NCI-H2196 (cell line): ENCODE measurements at regions not wholly inside any gene's neighbourhood (a gene's known extent, or its start where the extent isn't known, plus 50 kb on each side); places are given as distances from the start of the nearest gene placed in this dataset.

Source experiments
- DNase-seq: peaks from one replicate; lab custom pipeline; 2025; ENCODE audit not compliant: unreplicated experiment; lab: John Stamatoyannopoulos, UW

DNA sequence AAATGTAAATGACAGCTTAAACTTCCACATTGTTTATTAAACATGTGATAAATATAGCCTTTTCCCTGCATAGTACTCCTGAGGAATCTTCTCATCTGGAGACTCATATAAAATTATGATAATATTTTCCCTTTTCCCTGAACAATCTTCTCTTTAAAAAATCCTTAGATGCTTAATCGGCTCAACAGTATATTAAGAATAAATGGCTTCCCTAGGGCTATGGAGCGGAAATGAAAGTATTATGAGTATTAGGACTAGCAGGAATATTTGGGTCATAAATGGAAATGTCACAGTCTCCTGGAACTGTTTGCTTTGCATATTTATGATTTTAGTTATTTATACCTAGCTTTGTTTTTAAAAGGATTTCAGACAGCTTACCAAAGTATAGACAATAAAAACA, 200.7 kb upstream of the PDE5A start:
- DNase-seq = no peak

DNA sequence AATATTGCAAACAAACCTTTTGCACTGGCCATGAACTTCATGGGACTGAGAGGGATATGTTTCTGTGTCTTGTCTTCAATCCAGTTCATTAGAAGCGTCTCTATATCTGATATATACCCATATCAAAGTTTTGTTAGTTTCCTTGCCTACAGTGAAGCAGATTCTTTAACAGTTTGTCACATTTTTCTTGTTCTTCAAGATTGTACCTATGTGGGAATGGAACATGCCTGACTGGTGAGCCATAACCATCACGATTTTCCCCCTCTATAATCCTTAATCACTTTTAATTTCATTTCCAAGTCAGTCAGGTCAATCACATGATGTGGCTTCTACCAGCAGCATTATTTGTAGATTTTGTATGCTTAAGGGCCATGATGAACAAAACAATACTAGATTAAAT, 197.1 kb upstream of the PDE5A start:
- no peak for DNase-seq

GRCh38 chr4:119823891-119824290, 195.3 kb upstream of the PDE5A start:
- DNase-seq = no peak

GRCh38 chr4:119823045-119823444, 194.4 kb upstream of the PDE5A start:
- no peak for DNase-seq

- DNase-seq = no peak
These were observed 187.9 kb upstream of the PDE5A start for GRCh38 chr4:119816473-119816872.

DNA sequence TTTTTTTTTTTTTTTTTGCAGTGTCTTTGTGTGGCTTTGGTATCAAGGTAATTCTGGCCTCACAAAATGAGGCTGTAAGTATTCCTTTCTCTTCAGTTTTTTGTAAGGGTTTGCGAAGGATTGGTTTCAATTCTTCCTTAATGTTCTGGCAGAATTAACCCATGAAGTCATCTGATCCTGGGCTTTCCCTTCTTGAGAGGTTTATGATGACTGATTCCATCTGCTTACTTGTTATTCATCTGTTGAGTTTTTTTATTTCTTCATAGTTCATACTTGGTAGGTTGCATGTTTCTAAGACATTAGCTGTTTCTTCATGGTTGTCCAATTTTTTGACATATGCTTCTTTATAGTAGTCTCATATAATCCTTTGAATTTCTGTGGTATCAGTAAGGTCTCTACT, 181.4 kb upstream of the PDE5A start:
- no peak for DNase-seq

DNA sequence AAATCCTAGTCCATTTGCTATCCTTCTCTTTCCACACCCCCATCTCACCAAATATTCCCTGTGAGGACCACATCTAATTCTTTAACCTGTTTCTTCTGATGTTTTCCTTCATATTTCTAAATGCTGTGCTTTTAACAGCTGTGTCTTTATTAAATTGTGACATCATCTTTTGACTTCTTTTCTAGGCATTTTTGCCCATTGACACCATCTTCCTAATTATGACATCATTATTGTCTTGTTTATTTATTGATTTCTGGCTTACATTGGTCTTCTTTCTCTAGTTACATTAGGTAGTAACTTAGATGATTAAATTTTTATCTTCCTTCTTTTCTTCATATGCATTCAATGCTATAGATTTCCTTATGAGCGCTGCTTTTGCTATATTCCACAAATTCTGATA, 175.8 kb upstream of the PDE5A start:
- no peak for DNase-seq

- no peak for DNase-seq
These were observed 168.8 kb upstream of the PDE5A start for GRCh38 chr4:119797238-119797894.

DNA sequence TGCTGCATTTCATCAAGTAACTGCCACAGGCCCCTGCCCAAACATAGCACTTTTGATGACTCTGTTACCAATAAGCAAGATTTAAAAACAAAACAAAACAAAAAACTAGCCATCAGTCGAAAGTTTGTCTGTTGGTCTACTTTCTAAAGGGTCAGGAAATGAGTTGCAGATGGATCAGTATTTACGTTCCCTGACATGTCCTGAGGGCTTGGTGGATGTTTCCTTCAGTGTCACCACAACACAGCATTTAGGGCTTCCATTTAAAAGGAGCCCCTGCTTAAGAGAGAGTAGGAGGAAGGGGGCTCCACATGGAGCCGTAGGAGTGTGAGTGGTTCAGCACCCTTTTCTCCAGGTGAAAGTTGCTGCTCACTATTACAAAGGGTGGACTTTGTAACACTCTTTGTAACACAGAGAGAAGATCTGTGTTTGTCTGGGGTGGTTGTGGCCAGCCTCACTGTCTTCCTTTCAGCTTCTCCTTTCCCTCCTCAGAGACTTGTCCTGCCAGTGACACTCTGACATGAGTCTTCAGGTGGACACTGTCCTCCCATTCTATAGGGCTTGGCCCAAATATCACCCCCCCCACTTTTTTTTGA, 167.5 kb upstream of the PDE5A start:
- no peak for DNase-seq

DNA sequence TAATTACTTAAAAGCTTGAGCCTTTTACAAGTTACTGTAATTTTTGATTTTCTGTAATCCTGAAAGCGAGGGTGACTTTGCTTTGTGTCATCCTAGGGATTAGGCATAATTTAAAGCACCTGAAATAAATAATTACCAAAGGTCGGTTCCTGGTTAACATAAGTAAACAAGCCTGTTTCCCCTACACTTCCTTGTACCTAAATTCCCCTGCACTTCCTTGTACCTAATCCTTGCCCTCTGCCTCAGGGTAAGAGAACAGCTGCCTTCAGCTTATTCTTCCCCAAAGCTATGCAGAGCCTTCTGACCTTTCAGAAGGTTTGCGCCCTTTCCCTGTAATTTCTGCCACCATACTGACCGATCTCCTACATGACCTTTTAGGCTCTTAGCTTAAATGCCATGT, 166.1 kb upstream of the PDE5A start:
- no peak for DNase-seq

DNA sequence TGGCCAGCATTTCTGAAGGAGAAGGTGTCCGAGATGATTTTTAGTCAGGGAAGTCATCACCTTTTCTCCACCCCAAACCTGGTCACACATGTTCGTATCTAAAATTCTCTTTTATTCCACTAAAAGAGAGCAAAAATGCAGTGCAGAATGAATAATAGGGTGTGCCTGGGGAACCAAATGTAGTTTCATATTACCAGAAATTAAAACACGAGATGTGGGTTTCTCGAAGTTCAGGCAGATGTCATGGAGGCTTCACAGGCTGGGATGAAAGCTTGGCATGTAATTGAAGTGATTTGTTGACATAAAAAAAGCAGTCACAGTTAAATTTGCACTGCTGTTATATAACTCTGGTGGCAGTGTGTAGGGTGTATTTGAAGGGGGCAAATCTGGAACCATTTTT, 165.5 kb upstream of the PDE5A start:
- no peak for DNase-seq

GRCh38 chr4:119788349-119789266, 160.0 kb upstream of the PDE5A start:
- DNase-seq = no peak

DNA sequence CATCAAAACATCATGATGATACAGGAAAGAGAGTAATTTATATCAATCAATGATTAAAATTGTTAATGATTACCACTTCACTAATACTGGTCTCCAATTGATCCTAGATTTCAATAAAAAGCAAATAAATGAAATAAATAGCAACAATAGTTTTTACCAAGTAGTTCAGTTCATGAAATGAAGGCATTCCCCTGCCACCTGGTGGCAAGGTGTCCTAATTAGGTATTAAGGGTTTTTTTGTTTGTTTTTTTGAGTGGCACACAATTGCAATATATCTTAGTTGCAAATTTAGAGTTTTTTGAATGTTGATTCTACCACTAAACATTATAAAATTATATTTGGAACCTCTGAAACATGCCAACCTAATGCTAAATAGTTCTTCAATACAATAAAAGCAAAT, 157.4 kb upstream of the PDE5A start:
- no peak for DNase-seq

GRCh38 chr4:119783189-119783983, 154.8 kb upstream of the PDE5A start:
- no peak for DNase-seq

- DNase-seq = no peak
These were observed 152.4 kb upstream of the PDE5A start for GRCh38 chr4:119781044-119781443.

- DNase-seq = no peak
These were observed 146.2 kb upstream of the PDE5A start for GRCh38 chr4:119774840-119775239.

- DNase-seq = no peak
These were observed 137.3 kb upstream of the PDE5A start for GRCh38 chr4:119765951-119766350.

- DNase-seq = no peak
These were observed 136.9 kb upstream of the PDE5A start for GRCh38 chr4:119765469-119765868.

DNA sequence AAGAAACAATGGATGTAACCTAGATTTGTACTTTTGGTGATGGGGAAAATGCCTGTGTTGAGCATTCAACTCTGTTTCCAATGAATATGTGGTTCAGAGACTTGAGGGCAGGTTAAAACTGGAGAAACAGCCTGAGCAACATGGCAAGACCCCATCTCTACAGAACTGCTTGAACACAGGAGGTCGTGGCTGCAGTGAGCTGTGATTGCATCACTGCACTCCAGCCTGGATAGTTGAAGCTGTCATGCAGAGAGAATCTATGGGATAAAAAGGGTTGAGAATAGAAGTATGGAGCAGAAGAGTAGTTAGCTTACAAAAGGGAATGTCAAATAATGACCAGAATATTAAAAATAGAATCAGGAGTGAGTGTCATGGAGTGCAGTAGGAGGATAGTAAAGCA, 134.8 kb upstream of the PDE5A start:
- DNase-seq = no peak

GRCh38 chr4:119755599-119755998, 127.0 kb upstream of the PDE5A start:
- DNase-seq = no peak

GRCh38 chr4:119752936-119753335, 124.3 kb upstream of the PDE5A start:
- DNase-seq = no peak
